Gastrocnemius medialis (tissue), 4 donors: ENCODE measurements at regions not wholly inside any gene's neighbourhood (a gene's known extent, or its start where the extent isn't known, plus 50 kb on each side); places are given as distances from the start of the nearest gene placed in this dataset.

Source experiments
- CTCF ChIP-seq, 5 experiments: fragments of 450-650 bp in 3 of 5; fragments of 200-600 bp in 2 of 5; sonication (generic) in 2 of 5; IDR thresholded peaks in 4 of 5; conservative IDR thresholded peaks in 1 of 5; 1 replicate in 4 of 5; 2 replicates in 1 of 5; pipeline ENCODE4 v1.5.1; 2016 to 2019; ENCODE audit warnings: antibody characterized with exemption in 5 of 5, mild to moderate bottlenecking in 3 of 5, moderate library complexity in 3 of 5
- POLR2A ChIP-seq, 2 donors: fragments of 450-650 bp; IDR thresholded peaks; one replicate each; pipeline ENCODE4 v1.6.1; 2017; ENCODE audit warnings: antibody characterized with exemption in 2 of 2, mild to moderate bottlenecking in 2 of 2, moderate library complexity in 2 of 2

GRCh38 chr2:16218625-16219024 is 278.3 kb downstream of the MYCN start:
- TF ChIP-seq POLR2A (IDR thresholded peaks at IDR 0.05) (no peak), CTCF (IDR thresholded peaks at IDR 0.05 in 4 of 5, conservative IDR thresholded peaks at IDR 0.05 in 1 of 5) (no peak)
